Ovary (tissue), 7 donors: ENCODE measurements at regions not wholly inside any gene's neighbourhood (a gene's known extent, or its start where the extent isn't known, plus 50 kb on each side); places are given as distances from the start of the nearest gene placed in this dataset.

Experiments used
- DNase-seq, 5 donors: peaks; one replicate each; pipeline ENCODE4 v3.0.0-alpha.2; 2019 to 2020
- H3K27ac ChIP-seq, 2 donors: fragments of 200-600 bp; one replicate each; pipeline versions ENCODE4 v1.5.1 to v1.8.0; 2019 to 2022
- H3K27me3 ChIP-seq: fragments of 200-600 bp; one replicate; pipeline ENCODE4 v1.8.0; 2022
- H3K36me3 ChIP-seq: fragments of 200-600 bp; sonication (generic); one replicate; pipeline ENCODE4 v1.5.1; 2019
- H3K4me1 ChIP-seq: one replicate; pipeline ENCODE4 v1.8.1; 2013; ENCODE audit warnings: mild to moderate bottlenecking, moderate library complexity; ENCODE audit not compliant: insufficient read depth
- H3K4me3 ChIP-seq: fragments of 200-600 bp; sonication (generic); one replicate; pipeline ENCODE4 v1.5.1; 2017
- H3K9me3 ChIP-seq, 2 donors: fragments of 200-600 bp in 1 of 2; sonication (generic) in 1 of 2; one replicate each; pipeline versions ENCODE4 v1.5.1 to v1.8.1; 2013 to 2019; ENCODE audit warnings: mild to moderate bottlenecking in 1 of 2, moderate library complexity in 1 of 2
- EP300 ChIP-seq: sonication (generic); formaldehyde crosslinking; IDR thresholded peaks from one replicate; pipeline ENCODE4 v1.6.1; 2017; ENCODE audit warnings: antibody characterized with exemption
- POLR2A ChIP-seq: fragments of 450-650 bp; IDR thresholded peaks from one replicate; pipeline ENCODE4 v1.6.1; 2017; ENCODE audit warnings: antibody characterized with exemption, mild to moderate bottlenecking, moderate library complexity
- WGBS, 3 donors: extraction: QIAGEN DNeasy Blood & Tissue Kit in 1 of 3; methylation state at CpG; one replicate each; pipeline versions ENCODE4 v1.1.5 to v1.1.7; 2013 to 2017; 5-methylcytosine and 5-hydroxymethylcytosine counted together
- intact Hi-C, 4 donors: fragments of 100-400 bp; cut with DNase I; formaldehyde crosslinking; loops; one replicate each; pipeline versions ENCODE4 v1.11.0 to v1.15.1; 2022 to 2023
- TF ChIP-seq, protein P1 (sequence below), 3 donors: fragments of 450-650 bp in 2 of 3; fragments of 200-600 bp in 1 of 3; IDR thresholded peaks; one replicate each; pipeline versions ENCODE4 v1.5.1 to v1.8.0; 2016 to 2022; ENCODE audit warnings: antibody characterized with exemption in 3 of 3, mild to moderate bottlenecking in 1 of 3
- donor health status: DM: no; HTN: no; CAD: no; lungs with moderate emphysema.
- donor health status: DM: no; HTN: no; CAD: no.
- donor health status: Bipolar disorder and iron deficiency.
- donor health status: DM: no; HTN: no; CAD: no.
- donor health status: DM: yes; HTN: yes; CAD: no.

- WGBS, 3 donors = 8 to 36% (median 12%) methylated on average over 2 of the region's 2 CpGs
- Histone ChIP-seq H3K27me3 (no peaks in the 10 kb centered on the region), H3K9me3 (no peaks in the 10 kb centered on the region), H3K4me1 (peaks cover 15% of the 10 kb centered on the region), H3K4me3 (no peak overlapping the region), H3K27ac (peak overlapping the region in 1 of 2 donors; percentile 54), H3K36me3 (no peaks in the 10 kb centered on the region)
- intact Hi-C loops = no loop called here
- DNase-seq = no peak
- TF ChIP-seq EP300 (no peak), POLR2A (no peak)
- TF ChIP-seq, protein P1, sequence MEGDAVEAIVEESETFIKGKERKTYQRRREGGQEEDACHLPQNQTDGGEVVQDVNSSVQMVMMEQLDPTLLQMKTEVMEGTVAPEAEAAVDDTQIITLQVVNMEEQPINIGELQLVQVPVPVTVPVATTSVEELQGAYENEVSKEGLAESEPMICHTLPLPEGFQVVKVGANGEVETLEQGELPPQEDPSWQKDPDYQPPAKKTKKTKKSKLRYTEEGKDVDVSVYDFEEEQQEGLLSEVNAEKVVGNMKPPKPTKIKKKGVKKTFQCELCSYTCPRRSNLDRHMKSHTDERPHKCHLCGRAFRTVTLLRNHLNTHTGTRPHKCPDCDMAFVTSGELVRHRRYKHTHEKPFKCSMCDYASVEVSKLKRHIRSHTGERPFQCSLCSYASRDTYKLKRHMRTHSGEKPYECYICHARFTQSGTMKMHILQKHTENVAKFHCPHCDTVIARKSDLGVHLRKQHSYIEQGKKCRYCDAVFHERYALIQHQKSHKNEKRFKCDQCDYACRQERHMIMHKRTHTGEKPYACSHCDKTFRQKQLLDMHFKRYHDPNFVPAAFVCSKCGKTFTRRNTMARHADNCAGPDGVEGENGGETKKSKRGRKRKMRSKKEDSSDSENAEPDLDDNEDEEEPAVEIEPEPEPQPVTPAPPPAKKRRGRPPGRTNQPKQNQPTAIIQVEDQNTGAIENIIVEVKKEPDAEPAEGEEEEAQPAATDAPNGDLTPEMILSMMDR (IDR thresholded peaks at IDR 0.05) = no peak
Observed at GRCh38 chr6:137746264-137746663, 120.8 kb upstream of the TNFAIP3 start.

- no peak for DNase-seq
- H3K9me3 ChIP-seq = no peaks in the 10 kb centered on the region
- H3K36me3 ChIP-seq = no peaks in the 10 kb centered on the region
- intact Hi-C loops = no loop called here
- H3K4me3 ChIP-seq = no peak overlapping the region
- TF ChIP-seq EP300 = no peak
- TF ChIP-seq POLR2A = no peak
- TF ChIP-seq, protein P1 (IDR thresholded peaks at IDR 0.05) = no peak
- H3K27me3 ChIP-seq = no peaks in the 10 kb centered on the region
- 46 to 49% (median 49%) methylated on average over 8 of the region's 8 CpGs for WGBS, 3 donors
- no peak overlapping the region for H3K27ac ChIP-seq
- H3K4me1 ChIP-seq = peaks cover 15% of the 10 kb centered on the region
Observed at GRCh38 chr6:137749696-137750211, 117.3 kb upstream of the TNFAIP3 start.

GRCh38 chr6:137750297-137750696, 116.8 kb upstream of the TNFAIP3 start:
- no peak overlapping the region for H3K27ac ChIP-seq
- WGBS, 3 donors = 82 to 93% (median 90%) methylated on average over 5 of the region's 5 CpGs

DNA sequence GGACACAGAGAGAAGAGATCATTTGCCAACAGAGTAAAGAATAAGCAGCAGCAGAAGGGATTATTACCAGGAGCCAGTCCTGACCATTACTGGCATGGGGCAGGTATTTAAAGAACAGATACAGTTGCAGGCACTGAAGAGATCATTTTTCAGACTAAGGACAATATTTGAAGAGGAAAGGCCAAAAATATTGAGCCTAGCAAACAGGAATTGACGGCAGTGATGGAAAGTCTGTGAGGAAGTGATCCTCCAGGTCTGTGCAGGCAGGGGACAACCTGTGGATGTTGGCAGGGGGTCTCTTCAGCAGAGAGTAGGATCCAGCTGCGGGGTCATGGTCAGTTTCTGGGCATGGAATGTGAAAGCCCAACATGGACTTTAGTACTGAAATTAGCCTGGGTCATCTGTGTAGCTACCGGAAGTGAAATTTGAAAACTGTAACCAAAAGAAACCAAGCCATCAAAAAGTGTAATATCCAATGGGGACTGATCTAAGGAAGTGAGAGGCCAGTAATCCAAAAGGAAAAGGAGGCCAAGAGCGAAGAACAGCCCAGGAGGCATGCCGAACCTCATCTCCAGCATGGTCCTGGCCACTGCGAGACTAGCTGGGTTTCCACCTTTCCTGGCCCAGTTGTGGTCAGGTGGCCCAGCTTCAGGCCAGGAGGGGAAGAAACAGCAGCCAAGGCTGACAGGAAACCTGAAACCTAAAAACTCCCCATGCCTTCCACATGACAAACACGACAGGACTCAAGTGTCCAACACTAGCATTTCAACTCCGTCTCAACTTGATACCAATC, 115.1 kb upstream of the TNFAIP3 start:
- no peaks in the 10 kb centered on the region for H3K36me3 ChIP-seq
- no peak for DNase-seq
- H3K9me3 ChIP-seq = no peaks in the 10 kb centered on the region
- H3K4me1 ChIP-seq = peaks cover 6% of the 10 kb centered on the region
- H3K27me3 ChIP-seq = no peaks in the 10 kb centered on the region
- TF ChIP-seq, protein P1 (IDR thresholded peaks at IDR 0.05) = no peak
- H3K4me3 ChIP-seq = no peak overlapping the region
- no peak overlapping the region for H3K27ac ChIP-seq
- intact Hi-C loops = no loop called here
- 86 to 88% (median 87%) methylated on average over 8 of the region's 8 CpGs for WGBS, 3 donors

More at GRCh38 chr6:137750297-137750696, 116.8 kb upstream of the TNFAIP3 start:
- H3K4me3 ChIP-seq = no peak overlapping the region
- H3K27me3 ChIP-seq = no peaks in the 10 kb centered on the region
- no peaks in the 10 kb centered on the region for H3K36me3 ChIP-seq
- intact Hi-C loops = no loop called here
- H3K9me3 ChIP-seq = no peaks in the 10 kb centered on the region
- DNase-seq = no peak
- H3K4me1 ChIP-seq = peaks cover 11% of the 10 kb centered on the region
- no peak for TF ChIP-seq POLR2A
- TF ChIP-seq, protein P1 (IDR thresholded peaks at IDR 0.05) = no peak
- no peak for TF ChIP-seq EP300
